ENCODE measurements at regions not wholly inside any gene's neighbourhood (a gene's known extent, or its start where the extent isn't known, plus 50 kb on each side); places are given as distances from the start of the nearest gene placed in this dataset.

DNA sequence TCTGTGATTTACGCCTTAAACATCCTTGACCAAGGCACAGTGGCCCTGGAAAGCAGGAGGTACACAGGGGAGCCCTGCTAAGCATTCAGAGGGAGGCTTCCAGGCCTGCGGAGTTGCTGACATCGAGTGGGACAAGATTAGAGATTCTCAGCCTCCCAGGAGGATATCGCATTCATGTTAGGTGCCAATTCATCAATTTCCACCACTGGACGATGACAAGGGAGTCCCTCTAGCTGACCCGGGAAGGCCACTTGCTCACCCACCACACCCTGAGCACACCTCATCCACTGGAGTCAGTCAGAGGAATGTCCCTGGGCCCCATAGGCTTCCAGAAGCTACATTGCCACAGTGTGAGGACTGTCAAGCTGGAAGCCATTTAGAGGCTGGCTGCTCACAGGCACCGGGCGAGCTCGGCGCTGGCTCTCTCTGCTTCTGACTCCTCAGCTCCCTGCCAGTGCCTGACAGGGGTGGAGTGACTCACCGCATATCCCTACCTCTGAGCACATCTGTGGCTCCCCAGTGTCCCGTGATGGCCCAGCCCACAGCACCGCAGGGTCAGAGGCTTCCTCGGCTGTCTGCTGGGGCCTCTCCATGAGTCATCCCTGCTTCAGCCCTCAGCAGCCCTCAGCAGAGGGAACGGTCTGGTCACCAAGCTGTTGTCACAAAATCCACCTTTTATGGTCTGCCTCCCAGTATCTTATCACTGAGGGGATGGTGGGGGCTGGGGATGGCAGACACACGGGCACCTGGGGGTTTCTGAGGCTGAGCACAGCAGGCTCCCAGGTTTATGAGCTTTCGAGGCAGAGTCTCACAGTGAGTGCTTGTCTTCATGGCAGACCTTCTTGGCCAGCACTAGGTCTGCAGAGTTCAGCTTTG lies 117.5 kb downstream of the ZNF608 start (continued):
- TF ChIP-seq ZXDB (tag by site-specific recombination; IDR thresholded peaks at IDR 0.05) = peak; percentile 94
- no peak for TF ChIP-seq ZNF19 (tag by site-specific recombination; IDR thresholded peaks at IDR 0.05; ENCODE audit: low read depth)
- no peak for TF ChIP-seq ZNF221 (tag by site-specific recombination; IDR thresholded peaks at IDR 0.05; ENCODE audit: borderline replicate concordance)
- TF ChIP-seq, protein P1, sequence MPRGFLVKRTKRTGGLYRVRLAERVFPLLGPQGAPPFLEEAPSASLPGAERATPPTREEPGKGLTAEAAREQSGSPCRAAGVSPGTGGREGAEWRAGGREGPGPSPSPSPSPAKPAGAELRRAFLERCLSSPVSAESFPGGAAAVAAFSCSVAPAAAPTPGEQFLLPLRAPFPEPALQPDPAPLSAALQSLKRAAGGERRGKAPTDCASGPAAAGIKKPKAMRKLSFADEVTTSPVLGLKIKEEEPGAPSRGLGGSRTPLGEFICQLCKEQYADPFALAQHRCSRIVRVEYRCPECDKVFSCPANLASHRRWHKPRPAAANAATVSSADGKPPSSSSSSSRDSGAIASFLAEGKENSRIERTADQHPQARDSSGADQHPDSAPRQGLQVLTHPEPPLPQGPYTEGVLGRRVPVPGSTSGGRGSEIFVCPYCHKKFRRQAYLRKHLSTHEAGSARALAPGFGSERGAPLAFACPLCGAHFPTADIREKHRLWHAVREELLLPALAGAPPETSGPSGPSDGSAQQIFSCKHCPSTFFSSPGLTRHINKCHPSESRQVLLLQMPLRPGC (tag by site-specific recombination; IDR thresholded peaks at IDR 0.05) = peak; percentile 80; the same call in 1 of the 2 replicates
- TF ChIP-seq ZFHX2 (tag by site-specific recombination; conservative IDR thresholded peaks at IDR 0.05) = peak; percentile 42; the same call in 1 of the 2 replicates
- no peak for TF ChIP-seq ZNF677 (tag by site-specific recombination; IDR thresholded peaks at IDR 0.05)
- peak; percentile 55; the same call in 1 of the 2 replicates for TF ChIP-seq YY1 (tag by site-specific recombination; IDR thresholded peaks at IDR 0.05)
- TF ChIP-seq KLF10 (tag by site-specific recombination; IDR thresholded peaks at IDR 0.05) = peak; percentile 90
- peak; percentile 70 for TF ChIP-seq ZBTB21 (tag by site-specific recombination; IDR thresholded peaks at IDR 0.05)
- TF ChIP-seq ZNF626 (tag by site-specific recombination; IDR thresholded peaks at IDR 0.05) = no peak
- TF ChIP-seq SP7 (tag by site-specific recombination; IDR thresholded peaks at IDR 0.05) = peak; percentile 96
- TF ChIP-seq FEZF1 (tag by site-specific recombination; IDR thresholded peaks at IDR 0.05) = peak; percentile 79
- TF ChIP-seq ZIC2 (tag by site-specific recombination; IDR thresholded peaks at IDR 0.05) = peak; percentile 99
- TF ChIP-seq ZNF155 (tag by site-specific recombination; IDR thresholded peaks at IDR 0.05) = no peak
- no peak for TF ChIP-seq MEIS1 (CRISPR knock-in tag; IDR thresholded peaks at IDR 0.05; ENCODE audit: borderline replicate concordance)
- peak; percentile 99 for TF ChIP-seq GLIS2 (tag by site-specific recombination; IDR thresholded peaks at IDR 0.05)
- TF ChIP-seq ZNF521 (tag by site-specific recombination; IDR thresholded peaks at IDR 0.05) = no peak
- peak; percentile 95 for TF ChIP-seq MZF1 (tag by site-specific recombination; IDR thresholded peaks at IDR 0.05; ENCODE audit: borderline replicate concordance)
- no peak for TF ChIP-seq ZNF433 (tag by site-specific recombination; IDR thresholded peaks at IDR 0.05; ENCODE audit: low read depth)
- 0 out of 2 replicates have a peak, but pooled peaks have one; percentile 3 for TF ChIP-seq SP3 (tag by site-specific recombination; IDR thresholded peaks at IDR 0.05)
- no peak for TF ChIP-seq ZNF658 (tag by site-specific recombination; IDR thresholded peaks at IDR 0.05)
- TF ChIP-seq KLF9 (tag by site-specific recombination; IDR thresholded peaks at IDR 0.05; ENCODE audit: low read depth) = peak; percentile 37; the same call in 1 of the 2 replicates
- TF ChIP-seq ZNF623 (tag by site-specific recombination; IDR thresholded peaks at IDR 0.05) = no peak
- peak; percentile 99 for TF ChIP-seq BCL6B (tag by site-specific recombination; IDR thresholded peaks at IDR 0.05)
- TF ChIP-seq KLF8 (tag by site-specific recombination; IDR thresholded peaks at IDR 0.05) = peak; percentile 82
- TF ChIP-seq, protein P2, sequence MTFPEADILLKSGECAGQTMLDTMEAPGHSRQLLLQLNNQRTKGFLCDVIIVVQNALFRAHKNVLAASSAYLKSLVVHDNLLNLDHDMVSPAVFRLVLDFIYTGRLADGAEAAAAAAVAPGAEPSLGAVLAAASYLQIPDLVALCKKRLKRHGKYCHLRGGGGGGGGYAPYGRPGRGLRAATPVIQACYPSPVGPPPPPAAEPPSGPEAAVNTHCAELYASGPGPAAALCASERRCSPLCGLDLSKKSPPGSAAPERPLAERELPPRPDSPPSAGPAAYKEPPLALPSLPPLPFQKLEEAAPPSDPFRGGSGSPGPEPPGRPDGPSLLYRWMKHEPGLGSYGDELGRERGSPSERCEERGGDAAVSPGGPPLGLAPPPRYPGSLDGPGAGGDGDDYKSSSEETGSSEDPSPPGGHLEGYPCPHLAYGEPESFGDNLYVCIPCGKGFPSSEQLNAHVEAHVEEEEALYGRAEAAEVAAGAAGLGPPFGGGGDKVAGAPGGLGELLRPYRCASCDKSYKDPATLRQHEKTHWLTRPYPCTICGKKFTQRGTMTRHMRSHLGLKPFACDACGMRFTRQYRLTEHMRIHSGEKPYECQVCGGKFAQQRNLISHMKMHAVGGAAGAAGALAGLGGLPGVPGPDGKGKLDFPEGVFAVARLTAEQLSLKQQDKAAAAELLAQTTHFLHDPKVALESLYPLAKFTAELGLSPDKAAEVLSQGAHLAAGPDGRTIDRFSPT (tag by site-specific recombination; IDR thresholded peaks at IDR 0.05) = peak; percentile 95
- TF ChIP-seq ZNF335 (tag by site-specific recombination; conservative IDR thresholded peaks at IDR 0.05) = peak; percentile 62
- peak; percentile 21; the same call in 1 of the 2 replicates for TF ChIP-seq KLF1 (tag by site-specific recombination; IDR thresholded peaks at IDR 0.05)
- no peak for TF ChIP-seq ELK4 (IDR thresholded peaks at IDR 0.05; ENCODE audit: borderline replicate concordance, low read depth, low read length)
- no peak for TF ChIP-seq ZNF280C (tag by site-specific recombination; IDR thresholded peaks at IDR 0.05)
- peak; percentile 98 for TF ChIP-seq ZSCAN30 (tag by site-specific recombination; IDR thresholded peaks at IDR 0.05)
- TF ChIP-seq ZNF404 (tag by site-specific recombination; IDR thresholded peaks at IDR 0.05) = no peak

Measured in HEK293 (cell line).